CD14-positive monocyte (primary cell): ENCODE measurements at regions not wholly inside any gene's neighbourhood (a gene's known extent, or its start where the extent isn't known, plus 50 kb on each side); places are given as distances from the start of the nearest gene placed in this dataset.

Source experiments
- DNase-seq, 3 donors: peaks; one replicate each; pipeline ENCODE4 v3.0.0-alpha.2; 2011 to 2022
- H2AFZ ChIP-seq: 2 replicates; pipeline ENCODE4 v1.6.0; 2012; ENCODE audit warnings: mild to moderate bottlenecking, low read depth, low read length, inconsistent platforms; ENCODE audit not compliant: insufficient read depth, poor library complexity, severe bottlenecking
- H3K27ac ChIP-seq, 2 donors: 1 replicate in 1 of 2; 2 replicates in 1 of 2; pipeline ENCODE4 v1.5.1; 2012 to 2013; ENCODE audit warnings: low read length in 2 of 2, control low read depth in 1 of 2, inconsistent platforms in 1 of 2, low read depth in 1 of 2, mild to moderate bottlenecking in 1 of 2
- H3K27me3 ChIP-seq, 2 donors: one replicate each; pipeline versions ENCODE4 v1.6.0 to v1.6.1; 2011 to 2013; ENCODE audit warnings: low read length in 2 of 2; ENCODE audit not compliant: control insufficient read depth in 2 of 2, insufficient read depth in 2 of 2
- H3K36me3 ChIP-seq, 2 donors: replicated peaks in 1 of 2; 1 replicate in 1 of 2; 2 replicates in 1 of 2; pipeline versions ENCODE4 v1.5.1 to v1.6.1; 2012 to 2013; ENCODE audit warnings: low read length in 2 of 2, control low read depth in 1 of 2, inconsistent platforms in 1 of 2, mild to moderate bottlenecking in 1 of 2; ENCODE audit not compliant: insufficient read depth in 2 of 2, control insufficient read depth in 1 of 2
- H3K4me1 ChIP-seq, 2 donors: 1 replicate in 1 of 2; 2 replicates in 1 of 2; pipeline versions ENCODE4 v1.5.1 to v1.6.1; 2012 to 2013; ENCODE audit warnings: low read length in 2 of 2, control low read depth in 1 of 2, inconsistent platforms in 1 of 2, mild to moderate bottlenecking in 1 of 2, moderate library complexity in 1 of 2; ENCODE audit not compliant: insufficient read depth in 2 of 2, control insufficient read depth in 1 of 2
- H3K4me2 ChIP-seq: replicated peaks from 2 replicates; pipeline ENCODE3; 2012; ENCODE audit warnings: low read length, moderate library complexity, mild to moderate bottlenecking; ENCODE audit not compliant: poor library complexity, severe bottlenecking; ENCODE audit errors: extremely low read depth
- H3K4me3 ChIP-seq, 3 experiments: fragments of 200-600 bp in 1 of 3; sonication (generic) in 1 of 3; replicated peaks in 1 of 3; 1 replicate in 2 of 3; 2 replicates in 1 of 3; pipeline ENCODE4 v1.5.1; 2011 to 2013; ENCODE audit warnings: low read length in 3 of 3, mild to moderate bottlenecking in 3 of 3, control low read depth in 2 of 3, low read depth in 2 of 3, inconsistent platforms in 1 of 3, moderate library complexity in 1 of 3
- H3K79me2 ChIP-seq: 2 replicates; pipeline ENCODE4 v1.6.0; 2012; ENCODE audit warnings: mild to moderate bottlenecking, control low read depth, inconsistent platforms, low read length, moderate library complexity; ENCODE audit not compliant: insufficient read depth
- H3K9ac ChIP-seq: 2 replicates; pipeline ENCODE4 v1.6.0; 2017; ENCODE audit warnings: low read length, mild to moderate bottlenecking; ENCODE audit not compliant: insufficient read depth, poor library complexity, severe bottlenecking
- H3K9me3 ChIP-seq, 2 donors: replicated peaks in 1 of 2; 1 replicate in 1 of 2; 2 replicates in 1 of 2; pipeline versions ENCODE4 v1.5.1 to v1.6.1; 2012 to 2013; ENCODE audit warnings: low read length in 2 of 2, control low read depth in 1 of 2; ENCODE audit not compliant: control insufficient read depth in 1 of 2, insufficient read depth in 1 of 2
- H4K20me1 ChIP-seq: 2 replicates; pipeline ENCODE4 v1.6.0; 2012; ENCODE audit warnings: mild to moderate bottlenecking, low read length, control low read depth, moderate library complexity; ENCODE audit not compliant: insufficient read depth
- H3K27ac Mint-ChIP-seq, 7 donors: one replicate each; pipeline ENCODE4 v1.8.0; 2020; ENCODE audit warnings: mild to moderate bottlenecking in 7 of 7, mixed read lengths in 7 of 7, moderate library complexity in 6 of 7, inconsistent platforms in 2 of 7
- H3K27me3 Mint-ChIP-seq, 3 donors: one replicate each; pipeline ENCODE4 v1.8.0; 2021 to 2022; ENCODE audit warnings: low read depth in 3 of 3, mild to moderate bottlenecking in 3 of 3, mixed read lengths in 3 of 3, moderate library complexity in 3 of 3, inconsistent platforms in 1 of 3
- H3K36me3 Mint-ChIP-seq, 2 donors: one replicate each; pipeline ENCODE4 v1.8.0; 2020; ENCODE audit warnings: mixed read lengths in 2 of 2, inconsistent platforms in 1 of 2, mild to moderate bottlenecking in 1 of 2
- H3K4me1 Mint-ChIP-seq: one replicate; pipeline ENCODE4 v1.8.0; 2020; ENCODE audit warnings: mild to moderate bottlenecking, mixed read lengths
- H3K4me3 Mint-ChIP-seq, 2 donors: one replicate each; pipeline ENCODE4 v1.8.0; 2020; ENCODE audit warnings: mild to moderate bottlenecking in 2 of 2, mixed read lengths in 2 of 2, moderate library complexity in 1 of 2
- H3K9me3 Mint-ChIP-seq, 7 donors: one replicate each; pipeline ENCODE4 v1.8.0; 2020 to 2022; ENCODE audit warnings: mixed read lengths in 7 of 7, mild to moderate bottlenecking in 6 of 7, moderate library complexity in 6 of 7, inconsistent platforms in 2 of 7
- CTCF ChIP-seq: fragments of 200-600 bp; IDR thresholded peaks from one replicate; pipeline ENCODE4 v1.8.0; 2022; ENCODE audit warnings: antibody characterized with exemption, mild to moderate bottlenecking
- WGBS: methylation state at CpG from one replicate; pipeline ENCODE4 v1.1.5; 2013; ENCODE audit warnings: missing lambda C conversion rate; ENCODE audit not compliant: insufficient coverage; 5-methylcytosine and 5-hydroxymethylcytosine counted together
- intact Hi-C, 2 donors: fragments of 100-400 bp; cut with micrococcal nuclease; formaldehyde crosslinking; loops; one replicate each; pipeline versions ENCODE4 v1.15.0 to v1.15.1; 2023

- Histone ChIP-seq H3K79me2 (no peaks in the 10 kb centered on the region), H4K20me1 (no peaks in the 10 kb centered on the region), H3K36me3 (no peaks in the 10 kb centered on the region), H3K27ac (no peak overlapping the region), H3K4me2 (peak overlapping the region; percentile 52), H2AFZ (peak overlapping the region; percentile 41), H3K9ac (no peak overlapping the region), H3K4me1 (peaks cover 5 to 6% of the 10 kb centered on the region in 2 donors), H3K9me3 (no peaks in the 10 kb centered on the region), H3K4me3 (peak overlapping the region in 1 of 3 experiments; percentile 7), H3K27me3 (no peaks in the 10 kb centered on the region)
- no peak for TF ChIP-seq CTCF
- Mint-ChIP-seq H3K4me3 (peak overlapping the region in 1 of 2 donors; percentile 86), H3K9me3 (peaks cover 0 to 8% (median 0%) of the 10 kb centered on the region in 7 donors), H3K36me3 (no peaks in the 10 kb centered on the region), H3K4me1 (peaks cover 22% of the 10 kb centered on the region), H3K27me3 (no peaks in the 10 kb centered on the region), H3K27ac (peak overlapping the region in 1 of 7 donors; percentile 19)
- intact Hi-C loops = no loop called here
- WGBS = 100% methylated on average over 1 of the region's 4 CpGs
- no peak for DNase-seq
These were observed 79.5 kb downstream of the CD200 start for GRCh38 chr3:112412494-112412893.

- no peak for TF ChIP-seq CTCF
- Histone ChIP-seq H3K27ac (no peak overlapping the region), H3K9ac (no peak overlapping the region), H3K36me3 (no peaks in the 10 kb centered on the region), H3K4me3 (peak overlapping the region in 1 of 3 experiments; percentile 7), H3K79me2 (no peaks in the 10 kb centered on the region), H3K9me3 (no peaks in the 10 kb centered on the region), H3K4me1 (peaks cover 5 to 6% of the 10 kb centered on the region in 2 donors), H3K27me3 (no peaks in the 10 kb centered on the region), H4K20me1 (no peaks in the 10 kb centered on the region), H2AFZ (peak overlapping the region; percentile 41), H3K4me2 (peak overlapping the region; percentile 52)
- peak overlapping the region; percentile 18 to 86 for H3K4me3 Mint-ChIP-seq
- H3K36me3 Mint-ChIP-seq = no peaks in the 10 kb centered on the region
- no peaks in the 10 kb centered on the region for H3K27me3 Mint-ChIP-seq
- H3K9me3 Mint-ChIP-seq = peaks cover 0 to 8% (median 0%) of the 10 kb centered on the region in 7 donors
- 14% methylated on average over 1 of the region's 1 CpG for WGBS
- H3K27ac Mint-ChIP-seq = peak overlapping the region in 6 of 7 donors; percentile 20 to 58 (median 26)
- intact Hi-C loops = no loop called here
- H3K4me1 Mint-ChIP-seq = peaks cover 22% of the 10 kb centered on the region
- DNase-seq = no peak
These were observed 80.1 kb downstream of the CD200 start for GRCh38 chr3:112413074-112413473.
